Naive thymus-derived CD8-positive, alpha-beta T cell (primary cell): ENCODE measurements at regions not wholly inside any gene's neighbourhood (a gene's known extent, or its start where the extent isn't known, plus 50 kb on each side); places are given as distances from the start of the nearest gene placed in this dataset.
A peak's percentile ranks its signal among the peaks of the same experiment; 100 is the strongest.
"Not testable (repeated sequence)": the region's sequence is repeated elsewhere in the genome, so short reads cannot be mapped to it uniquely, and the experiment has no call there.

ENCODE experiments used
- ATAC-seq, 2 donors: fragments of 150-1000 bp; cut with Tn5 transposase in 1 of 2; sonication (Bioruptor Pico), chemical (Tn5 transposase) in 1 of 2; 1 replicate in 1 of 2; 2 replicates in 1 of 2; pipeline ENCODE4 v1.10.0; 2021; ENCODE audit warnings: mild to moderate bottlenecking in 2 of 2, moderate library complexity in 2 of 2
- POLR2A ChIA-PET: fragments of 350-600 bp; sonication (Branson Sonifier 250); formaldehyde crosslinking; loops from one replicate; lab custom pipeline; 2021; ENCODE audit warnings: antibody characterized with exemption; lab: Charles Lee
- DNase-seq, 10 donors: peaks; one replicate each; pipeline versions ENCODE4 v3.0.0 to v3.0.0-alpha.2; 2020 to 2022
- H3K27ac Mint-ChIP-seq, 10 donors: one replicate each; pipeline ENCODE4 v1.8.0; 2020 to 2022; ENCODE audit warnings: mild to moderate bottlenecking in 10 of 10, mixed read lengths in 10 of 10, moderate library complexity in 4 of 10, inconsistent platforms in 1 of 10
- H3K27me3 Mint-ChIP-seq, 5 donors: one replicate each; pipeline ENCODE4 v1.8.0; 2021 to 2022; ENCODE audit warnings: mixed read lengths in 5 of 5
- H3K36me3 Mint-ChIP-seq, 3 donors: one replicate each; pipeline ENCODE4 v1.8.0; 2020 to 2022; ENCODE audit warnings: mixed read lengths in 3 of 3, mild to moderate bottlenecking in 2 of 3, inconsistent platforms in 1 of 3
- H3K4me1 Mint-ChIP-seq, 4 donors: one replicate each; pipeline ENCODE4 v1.8.0; 2021 to 2022; ENCODE audit warnings: mixed read lengths in 4 of 4
- H3K4me3 Mint-ChIP-seq, 10 donors: one replicate each; pipeline ENCODE4 v1.8.0; 2020 to 2022; ENCODE audit warnings: mild to moderate bottlenecking in 10 of 10, mixed read lengths in 10 of 10, moderate library complexity in 6 of 10, inconsistent platforms in 1 of 10
- H3K9me3 Mint-ChIP-seq, 9 donors: one replicate each; pipeline ENCODE4 v1.8.0; 2020 to 2022; ENCODE audit warnings: mixed read lengths in 9 of 9, mild to moderate bottlenecking in 3 of 9, inconsistent platforms in 1 of 9, moderate library complexity in 1 of 9

DNA sequence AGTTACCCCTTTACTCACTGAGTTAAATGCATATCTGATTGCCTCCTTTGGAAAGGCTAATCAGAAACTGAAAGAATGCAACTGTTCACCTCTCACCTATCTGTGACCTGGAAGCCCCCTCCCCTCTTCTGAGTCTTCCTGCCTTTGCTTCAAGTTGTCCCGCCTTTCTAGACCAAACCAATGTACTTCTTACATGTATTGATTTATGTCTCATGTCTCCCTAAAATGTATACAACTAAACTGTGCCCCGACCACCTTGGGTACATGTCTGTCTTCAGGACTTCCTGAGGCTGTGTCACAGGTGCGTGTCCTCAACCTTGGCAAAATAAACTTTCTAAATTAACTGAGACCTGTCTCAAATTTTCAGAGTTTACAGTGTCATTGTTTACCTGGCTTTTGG, 1167.2 kb downstream of the TAF11L14 start:
- H3K27ac Mint-ChIP-seq, H3K4me1 Mint-ChIP-seq, H3K4me3 Mint-ChIP-seq, H3K36me3 Mint-ChIP-seq, H3K9me3 Mint-ChIP-seq, H3K27me3 Mint-ChIP-seq, DNase-seq, ATAC-seq, POLR2A ChIA-PET: not testable (repeated sequence)

DNA sequence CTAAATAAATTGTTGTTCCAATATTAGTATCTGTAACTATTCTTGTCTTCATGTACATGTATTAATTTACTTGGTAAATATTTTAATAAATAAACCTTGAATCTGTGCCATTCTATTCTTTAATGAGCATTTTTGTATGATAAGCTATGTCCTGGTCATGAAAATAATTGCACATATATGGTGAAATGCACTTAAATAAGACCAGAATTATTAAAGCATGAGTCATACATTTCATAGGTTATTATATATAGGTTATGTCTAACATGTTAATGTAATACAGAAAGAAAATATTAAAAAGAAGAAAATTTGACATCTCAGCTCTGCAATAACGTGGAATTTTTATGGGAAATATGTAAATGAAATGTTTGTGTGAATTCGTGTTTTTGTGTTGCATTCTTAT, 1168.1 kb downstream of the TAF11L14 start:
- no peak overlapping the region for H3K27ac Mint-ChIP-seq
- no peak for ATAC-seq
- H3K4me3 Mint-ChIP-seq, result no peak overlapping the region
- no peaks in the 10 kb centered on the region for H3K4me1 Mint-ChIP-seq
- no peak for DNase-seq
- H3K9me3 Mint-ChIP-seq, result no peaks in the 10 kb centered on the region
- H3K36me3 Mint-ChIP-seq, result no peaks in the 10 kb centered on the region
- H3K27me3 Mint-ChIP-seq, result peaks cover 0 to 6% (median 0%) of the 10 kb centered on the region in 5 donors
- POLR2A ChIA-PET, result no interaction called here

- H3K36me3 Mint-ChIP-seq, result no peaks in the 10 kb centered on the region
- H3K27me3 Mint-ChIP-seq, result peaks cover 0 to 7% (median 0%) of the 10 kb centered on the region in 5 donors
- POLR2A ChIA-PET, result no interaction called here
- no peaks in the 10 kb centered on the region for H3K9me3 Mint-ChIP-seq
- no peak for DNase-seq
- ATAC-seq, result no peak
- no peak overlapping the region for H3K4me3 Mint-ChIP-seq
- no peak overlapping the region for H3K27ac Mint-ChIP-seq
- H3K4me1 Mint-ChIP-seq, result no peaks in the 10 kb centered on the region
These were observed 1171.1 kb downstream of the TAF11L14 start for GRCh38 chr5:18805376-18805775.

GRCh38 chr5:18807256-18808149, 1173.2 kb downstream of the TAF11L14 start:
- ATAC-seq, result no peak
- Mint-ChIP-seq H3K27ac (no peak overlapping the region), H3K4me1 (no peaks in the 10 kb centered on the region), H3K27me3 (peaks cover 0 to 7% (median 0%) of the 10 kb centered on the region in 5 donors), H3K4me3 (no peak overlapping the region), H3K36me3 (no peaks in the 10 kb centered on the region), H3K9me3 (no peaks in the 10 kb centered on the region)
- no peak for DNase-seq
- POLR2A ChIA-PET, result no interaction called here

GRCh38 chr5:18811661-18812060, 1176.3 kb downstream of the CDH18 start:
- POLR2A ChIA-PET, result no interaction called here
- Mint-ChIP-seq H3K36me3 (no peaks in the 10 kb centered on the region), H3K27me3 (peaks cover 0 to 8% (median 1%) of the 10 kb centered on the region in 5 donors), H3K4me1 (no peaks in the 10 kb centered on the region), H3K9me3 (no peaks in the 10 kb centered on the region), H3K4me3 (no peak overlapping the region), H3K27ac (no peak overlapping the region)
- ATAC-seq, result no peak
- no peak for DNase-seq

GRCh38 chr5:18828351-18828750, 1159.6 kb downstream of the CDH18 start:
- ATAC-seq (peak in 1 of 2 donors; percentile 29), DNase-seq (no peak)
- Mint-ChIP-seq H3K4me1 (no peaks in the 10 kb centered on the region), H3K9me3 (peaks cover 0 to 4% (median 0%) of the 10 kb centered on the region in 9 donors), H3K36me3 (no peaks in the 10 kb centered on the region), H3K4me3 (no peak overlapping the region), H3K27me3 (no peaks in the 10 kb centered on the region), H3K27ac (no peak overlapping the region)
- POLR2A ChIA-PET, result no interaction called here

- ATAC-seq (no peak), DNase-seq (no peak)
- H3K27ac Mint-ChIP-seq, result no peak overlapping the region
- H3K9me3 Mint-ChIP-seq, result peaks cover 0 to 4% (median 0%) of the 10 kb centered on the region in 9 donors
- no peaks in the 10 kb centered on the region for H3K4me1 Mint-ChIP-seq
- H3K36me3 Mint-ChIP-seq, result no peaks in the 10 kb centered on the region
- POLR2A ChIA-PET, result no interaction called here
- H3K27me3 Mint-ChIP-seq, result no peaks in the 10 kb centered on the region
- H3K4me3 Mint-ChIP-seq, result no peak overlapping the region
These were observed 1158.5 kb downstream of the CDH18 start for GRCh38 chr5:18829539-18829938.

- Mint-ChIP-seq H3K4me3 (no peak overlapping the region), H3K27me3 (no peaks in the 10 kb centered on the region), H3K4me1 (no peaks in the 10 kb centered on the region), H3K36me3 (no peaks in the 10 kb centered on the region), H3K27ac (no peak overlapping the region), H3K9me3 (peaks cover 0 to 4% (median 1%) of the 10 kb centered on the region in 9 donors)
- DNase-seq (no peak), ATAC-seq (no peak)
- POLR2A ChIA-PET, result no interaction called here
These were observed 1137.8 kb downstream of the CDH18 start for GRCh38 chr5:18850216-18850615.

DNA sequence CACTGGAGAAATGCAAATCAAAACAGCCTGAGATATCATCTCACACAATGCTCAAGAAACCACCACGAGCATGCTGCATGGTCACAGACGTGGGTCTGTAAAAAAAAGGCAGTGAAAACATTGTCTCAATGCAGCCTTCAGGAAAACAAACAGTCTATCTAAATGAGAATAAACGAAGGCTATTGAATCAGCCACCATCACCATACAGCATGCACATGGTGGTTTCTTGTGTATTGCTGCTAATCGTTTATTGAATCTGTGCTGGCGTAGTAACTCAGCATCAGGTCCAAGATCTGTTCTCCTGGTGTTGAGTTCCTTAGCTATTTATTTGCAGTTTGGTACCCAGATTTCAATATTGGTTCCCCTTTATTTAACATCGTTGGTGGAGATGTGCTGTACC, 1115.0 kb downstream of the CDH18 start:
- ATAC-seq (no peak), DNase-seq (no peak)
- Mint-ChIP-seq H3K27me3 (no peaks in the 10 kb centered on the region), H3K4me3 (no peak overlapping the region), H3K27ac (no peak overlapping the region), H3K36me3 (no peaks in the 10 kb centered on the region), H3K9me3 (peaks cover 0 to 4% (median 0%) of the 10 kb centered on the region in 9 donors), H3K4me1 (no peaks in the 10 kb centered on the region)
- POLR2A ChIA-PET, result no interaction called here

- DNase-seq, result no peak
- Mint-ChIP-seq H3K27me3 (no peaks in the 10 kb centered on the region), H3K9me3 (peaks cover 0 to 4% (median 0%) of the 10 kb centered on the region in 9 donors), H3K4me1 (no peaks in the 10 kb centered on the region), H3K4me3 (no peak overlapping the region), H3K27ac (no peak overlapping the region), H3K36me3 (no peaks in the 10 kb centered on the region)
- no peak for ATAC-seq
- POLR2A ChIA-PET, result interaction anchor here (0.6 kb wide), 1 partner anchor 15 kb away, joined by 4 read pairs; no protein-coding TSS in a partner anchor
These were observed 1111.4 kb downstream of the CDH18 start for GRCh38 chr5:18876565-18876964.

- ATAC-seq, result no peak
- H3K4me3 Mint-ChIP-seq, result no peak overlapping the region
These were observed 1106.4 kb downstream of the CDH18 start for GRCh38 chr5:18881615-18882014.

GRCh38 chr5:18882154-18882553, 1105.8 kb downstream of the CDH18 start:
- no peak overlapping the region for H3K27ac Mint-ChIP-seq
- no peaks in the 10 kb centered on the region for H3K4me1 Mint-ChIP-seq
- POLR2A ChIA-PET, result no interaction called here
- H3K4me3 Mint-ChIP-seq, result no peak overlapping the region
- no peaks in the 10 kb centered on the region for H3K36me3 Mint-ChIP-seq
- peaks cover 0 to 11% (median 0%) of the 10 kb centered on the region in 9 donors for H3K9me3 Mint-ChIP-seq
- ATAC-seq, result no peak
- H3K27me3 Mint-ChIP-seq, result peaks cover 0 to 3% (median 0%) of the 10 kb centered on the region in 5 donors
- no peak for DNase-seq

More at GRCh38 chr5:18881615-18882014, 1106.4 kb downstream of the CDH18 start:
- Mint-ChIP-seq H3K36me3 (no peaks in the 10 kb centered on the region), H3K27me3 (peaks cover 0 to 3% (median 0%) of the 10 kb centered on the region in 5 donors), H3K27ac (no peak overlapping the region), H3K4me1 (no peaks in the 10 kb centered on the region), H3K9me3 (peaks cover 0 to 11% (median 0%) of the 10 kb centered on the region in 9 donors)
- POLR2A ChIA-PET, result no interaction called here
- DNase-seq, result no peak

DNA sequence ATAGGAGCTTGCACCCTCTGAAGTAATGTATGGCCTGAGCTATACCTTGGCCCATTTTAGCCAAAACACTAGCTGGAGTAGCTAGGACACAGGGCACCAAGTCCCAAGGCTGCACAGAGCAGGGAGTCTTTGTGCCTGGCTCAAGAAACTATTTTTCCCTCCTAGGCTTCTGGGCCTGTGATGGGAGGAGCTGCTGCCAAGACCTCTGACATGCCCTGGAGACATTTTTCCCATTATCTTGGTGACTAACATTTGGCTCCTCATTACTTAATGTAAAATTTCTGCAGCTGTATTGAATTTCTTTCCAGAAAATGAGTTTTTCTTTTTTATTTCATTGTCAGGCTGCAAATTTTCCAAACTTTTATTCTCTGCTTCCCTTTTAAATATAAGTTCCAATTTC, 1099.2 kb downstream of the CDH18 start:
- POLR2A ChIA-PET, result no interaction called here
- Mint-ChIP-seq H3K36me3 (no peaks in the 10 kb centered on the region), H3K4me1 (no peaks in the 10 kb centered on the region), H3K4me3 (no peak overlapping the region), H3K27ac (no peak overlapping the region), H3K27me3 (peaks cover 0 to 3% (median 0%) of the 10 kb centered on the region in 5 donors), H3K9me3 (peaks cover 2 to 34% (median 14%) of the 10 kb centered on the region in 9 donors)
- DNase-seq, result no peak
- no peak for ATAC-seq
